ENCODE measurements at regions not wholly inside any gene's neighbourhood (a gene's known extent, or its start where the extent isn't known, plus 50 kb on each side); places are given as distances from the start of the nearest gene placed in this dataset.

DNA sequence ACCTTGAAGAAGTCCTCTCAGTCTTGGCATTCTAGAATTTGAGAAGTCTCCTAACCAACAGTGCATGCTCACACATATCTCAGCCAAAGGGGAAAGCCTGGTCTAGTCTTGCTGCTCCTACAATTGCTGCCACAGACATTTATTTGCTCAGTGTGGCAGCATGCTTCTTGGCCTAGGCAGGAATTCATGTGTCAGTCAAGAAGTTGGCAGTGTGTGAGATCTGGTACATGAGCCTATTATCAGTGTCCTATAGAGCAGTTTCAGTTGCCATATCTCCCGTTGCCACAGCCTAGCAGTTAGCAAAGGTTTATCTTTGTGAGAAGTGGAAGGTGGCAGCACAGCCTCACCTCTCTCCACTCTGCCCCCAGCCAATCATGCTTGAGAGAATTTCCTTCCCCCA, 176.9 kb upstream of the ARHGEF9 start:
- no peaks in the 10 kb centered on the region for H3K27me3 ChIP-seq

DNA sequence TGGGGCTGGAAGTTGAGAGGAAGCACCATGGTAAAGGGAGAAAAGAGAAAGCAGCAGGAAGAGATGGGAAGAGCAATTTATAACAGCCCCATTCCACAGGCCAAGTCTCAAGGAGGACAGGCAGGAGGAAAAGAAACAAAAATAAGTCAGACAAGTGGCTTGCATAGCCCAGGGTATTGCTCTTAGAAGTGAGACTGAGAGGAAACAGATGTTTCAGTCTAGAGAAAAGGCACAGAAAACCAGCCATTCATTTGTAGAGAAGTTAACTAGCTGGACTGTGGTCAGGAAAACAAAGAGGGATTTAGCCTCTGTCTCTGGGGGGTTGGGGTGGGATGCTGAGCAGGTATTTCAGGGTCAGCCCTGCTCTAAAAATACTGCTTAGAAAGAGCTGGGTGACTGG, 175.0 kb upstream of the ARHGEF9 start:
- TF ChIP-seq, protein P1, sequence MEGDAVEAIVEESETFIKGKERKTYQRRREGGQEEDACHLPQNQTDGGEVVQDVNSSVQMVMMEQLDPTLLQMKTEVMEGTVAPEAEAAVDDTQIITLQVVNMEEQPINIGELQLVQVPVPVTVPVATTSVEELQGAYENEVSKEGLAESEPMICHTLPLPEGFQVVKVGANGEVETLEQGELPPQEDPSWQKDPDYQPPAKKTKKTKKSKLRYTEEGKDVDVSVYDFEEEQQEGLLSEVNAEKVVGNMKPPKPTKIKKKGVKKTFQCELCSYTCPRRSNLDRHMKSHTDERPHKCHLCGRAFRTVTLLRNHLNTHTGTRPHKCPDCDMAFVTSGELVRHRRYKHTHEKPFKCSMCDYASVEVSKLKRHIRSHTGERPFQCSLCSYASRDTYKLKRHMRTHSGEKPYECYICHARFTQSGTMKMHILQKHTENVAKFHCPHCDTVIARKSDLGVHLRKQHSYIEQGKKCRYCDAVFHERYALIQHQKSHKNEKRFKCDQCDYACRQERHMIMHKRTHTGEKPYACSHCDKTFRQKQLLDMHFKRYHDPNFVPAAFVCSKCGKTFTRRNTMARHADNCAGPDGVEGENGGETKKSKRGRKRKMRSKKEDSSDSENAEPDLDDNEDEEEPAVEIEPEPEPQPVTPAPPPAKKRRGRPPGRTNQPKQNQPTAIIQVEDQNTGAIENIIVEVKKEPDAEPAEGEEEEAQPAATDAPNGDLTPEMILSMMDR (IDR thresholded peaks at IDR 0.05): no peak
- H3K9me3 ChIP-seq: no peaks in the 10 kb centered on the region
- peak overlapping the region in 1 of 4 donors; percentile 28 for H3K27ac ChIP-seq
- no peak for DNase-seq
- ATAC-seq: no peak
- no peak for FAIRE-seq
- no peaks in the 10 kb centered on the region for H3K4me1 ChIP-seq
- no peaks in the 10 kb centered on the region for H3K36me3 ChIP-seq
- intact Hi-C loops (cut with DNase I): no loop called here
- no peaks in the 10 kb centered on the region for H3K27me3 ChIP-seq
- no peak overlapping the region for H3K4me3 ChIP-seq

More for the DNA sequence above, 176.9 kb upstream of the ARHGEF9 start:
- Histone ChIP-seq H3K27ac (no peak overlapping the region), H3K4me1 (no peaks in the 10 kb centered on the region), H3K36me3 (no peaks in the 10 kb centered on the region), H3K4me3 (no peak overlapping the region), H3K9me3 (no peaks in the 10 kb centered on the region)
- DNase-seq: peak in 3 of 6 donors; percentile 20 to 55 (median 26)
- WGBS, 2 donors: 3 to 11% methylated on average over 1 of the region's 1 CpG
- intact Hi-C loops (cut with DNase I): no loop called here
- TF ChIP-seq, protein P1 (IDR thresholded peaks at IDR 0.05): no peak
- ATAC-seq: peak; percentile 67 to 81 (median 76)
- no peak for FAIRE-seq

DNA sequence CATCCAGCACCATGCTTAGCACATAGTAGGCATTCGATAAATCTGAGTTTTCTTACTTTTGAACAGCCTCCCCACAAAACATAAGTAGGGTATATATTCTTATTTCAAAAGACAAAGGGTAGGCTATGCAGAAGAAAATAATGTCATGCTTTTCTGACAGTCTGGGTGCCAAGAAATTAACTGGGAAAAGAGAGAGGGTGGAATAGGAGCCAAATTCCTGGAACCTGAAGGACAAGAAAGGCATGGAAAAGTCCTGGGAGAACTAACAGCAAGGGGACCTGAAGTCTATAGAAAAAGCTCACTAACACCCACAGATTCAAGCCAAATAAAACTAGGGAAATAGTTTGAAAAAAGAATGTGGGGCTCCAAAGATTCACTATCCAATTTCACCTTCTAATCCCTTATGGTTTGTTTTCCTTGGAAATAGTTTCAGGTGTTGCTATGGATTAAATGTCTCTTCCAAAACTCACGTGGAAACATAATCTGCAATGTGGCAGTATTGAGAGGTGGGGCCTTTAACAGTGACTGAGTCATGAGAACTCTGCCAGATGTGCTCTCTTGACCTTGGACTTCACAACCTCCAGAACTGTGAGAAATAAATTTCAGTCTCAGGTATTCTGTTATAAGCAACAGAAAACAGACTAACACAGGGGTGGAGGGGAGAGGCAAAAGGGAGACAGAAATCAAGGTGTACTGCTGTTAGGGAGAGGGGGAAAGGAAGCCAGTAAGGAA, 173.3 kb upstream of the ARHGEF9 start:
- no peak for FAIRE-seq
- peak in 3 of 6 donors; percentile 63 to 73 (median 65) for DNase-seq
- TF ChIP-seq, protein P1 (IDR thresholded peaks at IDR 0.05): no peak

DNA sequence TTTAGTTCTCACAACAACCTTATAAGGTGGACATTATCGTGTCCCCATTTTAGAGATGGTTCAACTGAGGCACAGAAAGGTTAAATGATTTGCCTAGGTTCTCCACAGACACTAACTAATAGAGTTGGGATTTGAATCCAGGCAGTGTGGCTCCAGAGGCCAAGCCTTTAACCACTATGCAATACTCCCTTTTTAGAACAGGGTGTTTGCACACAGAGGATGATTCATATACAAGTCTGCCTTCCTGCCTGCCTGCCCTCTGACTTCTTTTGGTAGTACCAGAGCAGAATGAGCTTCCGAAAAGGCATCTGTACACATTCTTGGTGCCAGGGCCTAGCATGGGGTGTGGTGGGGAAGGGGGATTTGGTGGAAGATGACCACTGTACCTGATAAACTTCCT, 150.8 kb upstream of the ARHGEF9 start:
- Histone ChIP-seq H3K9me3 (no peaks in the 10 kb centered on the region), H3K27ac (no peak overlapping the region), H3K27me3 (no peaks in the 10 kb centered on the region), H3K4me3 (no peak overlapping the region), H3K36me3 (no peaks in the 10 kb centered on the region), H3K4me1 (no peaks in the 10 kb centered on the region)
- no peak for ATAC-seq
- no peak for DNase-seq
- FAIRE-seq: no peak
- TF ChIP-seq, protein P1 (IDR thresholded peaks at IDR 0.05): no peak
- intact Hi-C loops (cut with DNase I): no loop called here
- WGBS, 2 donors: 67 to 93% methylated on average over 2 of the region's 2 CpGs

More for the DNA sequence above, 173.3 kb upstream of the ARHGEF9 start:
- no peaks in the 10 kb centered on the region for H3K4me1 ChIP-seq
- peak overlapping the region; percentile 13 to 60 (median 49) for H3K27ac ChIP-seq
- no peaks in the 10 kb centered on the region for H3K27me3 ChIP-seq
- H3K9me3 ChIP-seq: no peaks in the 10 kb centered on the region
- intact Hi-C loops (cut with DNase I): no loop called here
- 41 to 44% methylated on average over 2 of the region's 2 CpGs for WGBS, 2 donors
- no peak overlapping the region for H3K4me3 ChIP-seq
- H3K36me3 ChIP-seq: no peaks in the 10 kb centered on the region
- peak; percentile 76 to 82 (median 80) for ATAC-seq

DNA sequence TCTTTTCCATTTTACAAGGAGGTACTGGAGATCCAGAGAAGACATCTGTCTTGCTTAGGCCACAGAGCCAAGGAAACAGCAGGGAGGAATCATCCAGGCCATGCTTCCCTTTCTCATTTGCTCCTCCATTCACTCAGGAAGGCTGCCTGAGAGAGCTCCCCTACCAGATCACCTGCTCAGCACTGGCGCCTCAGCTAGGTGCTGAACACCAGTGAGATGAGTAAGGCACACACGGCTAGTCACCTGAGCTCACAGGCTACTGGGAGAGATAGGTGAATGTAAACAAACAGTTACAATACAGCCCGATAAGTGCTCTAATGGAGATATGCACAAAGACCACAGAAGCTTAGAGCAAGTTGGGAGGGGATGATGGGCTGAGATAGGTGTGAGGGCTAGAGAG, 149.8 kb upstream of the ARHGEF9 start:
- DNase-seq (peak in 3 of 6 donors; percentile 16 to 39 (median 37)), ATAC-seq (peak; percentile 83 to 92 (median 86)), FAIRE-seq (no peak)
- no peaks in the 10 kb centered on the region for H3K9me3 ChIP-seq
- 18 to 35% methylated on average over 3 of the region's 3 CpGs for WGBS, 2 donors
- TF ChIP-seq, protein P1 (IDR thresholded peaks at IDR 0.05): no peak
- no peak overlapping the region for H3K27ac ChIP-seq
- intact Hi-C loops (cut with DNase I): no loop called here
- no peak overlapping the region for H3K4me3 ChIP-seq
- no peaks in the 10 kb centered on the region for H3K4me1 ChIP-seq
- no peaks in the 10 kb centered on the region for H3K27me3 ChIP-seq
- H3K36me3 ChIP-seq: no peaks in the 10 kb centered on the region

Data from pancreas (tissue), 10 donors.